Kidney epithelial cell (primary cell): ENCODE measurements at regions not wholly inside any gene's neighbourhood (a gene's known extent, or its start where the extent isn't known, plus 50 kb on each side); places are given as distances from the start of the nearest gene placed in this dataset.

Source experiments
- DNase-seq: peaks from one replicate; pipeline ENCODE4 v3.0.0-alpha.2; 2010; ENCODE audit warnings: low read depth
- H3K27me3 ChIP-seq: 2 replicates; pipeline ENCODE4 v1.6.0; 2011; ENCODE audit warnings: low read length; ENCODE audit not compliant: control insufficient read depth, insufficient read depth
- H3K36me3 ChIP-seq: 2 replicates; pipeline ENCODE4 v1.5.1; 2011; ENCODE audit warnings: low read length; ENCODE audit not compliant: control insufficient read depth, insufficient read depth
- H3K4me3 ChIP-seq: 2 replicates; pipeline ENCODE4 v1.5.1; 2011; ENCODE audit warnings: low read depth, mild to moderate bottlenecking, control low read depth, low read length
- CTCF ChIP-seq: IDR thresholded peaks from 2 replicates; pipeline ENCODE4 v1.5.1; 2011; ENCODE audit warnings: mild to moderate bottlenecking, moderate library complexity, low read length, control low read depth, inconsistent platforms; ENCODE audit not compliant: insufficient read depth, poor library complexity, severe bottlenecking

- no peak for DNase-seq
- Histone ChIP-seq H3K27me3 (no peaks in the 10 kb centered on the region), H3K36me3 (no peaks in the 10 kb centered on the region), H3K4me3 (no peak overlapping the region)
- TF ChIP-seq CTCF, result no peak
These were observed 318.4 kb upstream of the ASIC2 start for GRCh38 chr17:33611532-33611931.

- no peaks in the 10 kb centered on the region for H3K36me3 ChIP-seq
- H3K4me3 ChIP-seq, result no peak overlapping the region
- no peak for DNase-seq
- no peak for TF ChIP-seq CTCF
- H3K27me3 ChIP-seq, result no peaks in the 10 kb centered on the region
These were observed 322.8 kb upstream of the ASIC2 start for GRCh38 chr17:33615861-33616260.

GRCh38 chr17:33623841-33624240 is 330.7 kb upstream of the ASIC2 start:
- no peak for DNase-seq
- TF ChIP-seq CTCF, result no peak
- Histone ChIP-seq H3K4me3 (no peak overlapping the region), H3K27me3 (no peaks in the 10 kb centered on the region), H3K36me3 (no peaks in the 10 kb centered on the region)

- no peak overlapping the region for H3K4me3 ChIP-seq
- no peak for DNase-seq
- no peaks in the 10 kb centered on the region for H3K36me3 ChIP-seq
- no peak for TF ChIP-seq CTCF
- H3K27me3 ChIP-seq, result no peaks in the 10 kb centered on the region
These were observed 335.6 kb upstream of the ASIC2 start for GRCh38 chr17:33628500-33629346.

GRCh38 chr17:33633446-33633845 is 340.4 kb upstream of the ASIC2 start:
- no peak for TF ChIP-seq CTCF
- Histone ChIP-seq H3K4me3 (no peak overlapping the region), H3K36me3 (no peaks in the 10 kb centered on the region), H3K27me3 (no peaks in the 10 kb centered on the region)
- DNase-seq, result no peak

GRCh38 chr17:33637534-33637933 is 344.4 kb upstream of the ASIC2 start:
- Histone ChIP-seq H3K27me3 (no peaks in the 10 kb centered on the region), H3K36me3 (no peaks in the 10 kb centered on the region), H3K4me3 (no peak overlapping the region)
- TF ChIP-seq CTCF, result no peak
- DNase-seq, result no peak
